ENCODE measurements at regions not wholly inside any gene's neighbourhood (a gene's known extent, or its start where the extent isn't known, plus 50 kb on each side); places are given as distances from the start of the nearest gene placed in this dataset.

GRCh38 chr4:33268776-33269175 is 2548.6 kb downstream of the PCDH7 start:
- intact Hi-C loops (cut with DNase I), result no loop called here
- H3K27ac ChIP-seq (ENCODE audit: low read depth in 2 of 2, low read length in 2 of 2), result no peak overlapping the region
- no peak for TF ChIP-seq CTCF (IDR thresholded peaks at IDR 0.05; ENCODE audit: borderline replicate concordance, extremely low read depth, insufficient read depth)
- no peak for DNase-seq
- no peaks in the 10 kb centered on the region for H3K9me3 ChIP-seq (ENCODE audit: control insufficient read depth in 2 of 3, insufficient read depth in 1 of 3, low read length in 3 of 3)
- H3K4me3 ChIP-seq (ENCODE audit: low read length in 3 of 3), result no peak overlapping the region
- H3K4me1 ChIP-seq (ENCODE audit: control insufficient read depth in 2 of 3, insufficient read depth in 2 of 3, low read depth in 1 of 3, low read length in 3 of 3), result no peaks in the 10 kb centered on the region
- no peak for FAIRE-seq
- H3K36me3 ChIP-seq (ENCODE audit: control insufficient read depth in 2 of 3, insufficient read depth in 3 of 3, low read length in 3 of 3), result no peaks in the 10 kb centered on the region
- no peak overlapping the region for H3K9ac ChIP-seq (ENCODE audit: low read length in 3 of 3)
- no peaks in the 10 kb centered on the region for H3K27me3 ChIP-seq (ENCODE audit: control insufficient read depth, insufficient read depth, low read length)

DNA sequence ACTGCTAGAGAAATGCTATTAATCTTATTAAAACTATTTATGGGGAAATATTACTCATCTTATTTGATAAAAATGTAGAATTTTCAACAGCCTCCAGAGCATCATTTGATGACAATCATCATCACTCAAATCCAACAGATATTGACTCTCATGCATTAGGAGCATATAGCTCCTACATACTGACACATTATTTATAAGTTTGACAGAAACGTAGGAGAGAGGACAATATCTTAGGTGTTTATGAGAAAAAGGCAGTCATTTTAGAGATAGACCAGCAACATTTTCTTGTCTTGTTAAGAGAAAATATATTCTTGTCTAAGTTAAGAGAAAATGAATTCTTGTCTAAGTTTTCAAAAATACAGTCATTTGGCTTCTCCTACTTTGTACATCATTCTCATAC is 2550.2 kb downstream of the PCDH7 start:
- Histone ChIP-seq H3K36me3 (ENCODE audit: control insufficient read depth in 2 of 3, insufficient read depth in 3 of 3, low read length in 3 of 3) (no peaks in the 10 kb centered on the region), H3K4me3 (ENCODE audit: low read length in 3 of 3) (no peak overlapping the region), H3K9me3 (ENCODE audit: control insufficient read depth in 2 of 3, insufficient read depth in 1 of 3, low read length in 3 of 3) (no peaks in the 10 kb centered on the region), H3K27ac (ENCODE audit: low read depth in 2 of 2, low read length in 2 of 2) (no peak overlapping the region), H3K9ac (ENCODE audit: low read length in 3 of 3) (no peak overlapping the region), H3K4me1 (ENCODE audit: control insufficient read depth in 2 of 3, insufficient read depth in 2 of 3, low read depth in 1 of 3, low read length in 3 of 3) (no peaks in the 10 kb centered on the region), H3K27me3 (ENCODE audit: control insufficient read depth, insufficient read depth, low read length) (no peaks in the 10 kb centered on the region)
- intact Hi-C loops (cut with DNase I), result no loop called here
- TF ChIP-seq CTCF (IDR thresholded peaks at IDR 0.05; ENCODE audit: borderline replicate concordance, extremely low read depth, insufficient read depth), result no peak
- DNase-seq (no peak), FAIRE-seq (no peak)

DNA sequence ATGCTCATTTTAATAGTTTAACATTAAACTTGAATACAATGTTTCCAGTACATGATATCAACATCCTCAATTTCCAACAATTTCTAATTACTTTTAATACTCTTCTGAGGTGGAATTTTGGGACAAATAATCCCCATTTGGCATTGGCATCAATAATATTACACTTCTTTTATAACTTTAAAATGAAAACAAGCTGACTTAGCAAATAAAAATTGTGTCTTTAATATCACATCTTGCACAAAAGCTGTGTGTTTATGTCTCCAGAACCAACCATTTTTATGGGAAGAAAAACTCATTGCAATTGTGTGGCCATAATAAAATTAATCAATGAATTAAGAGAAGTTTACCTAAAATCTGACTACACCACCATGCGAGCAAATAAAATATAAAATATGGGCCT is 2552.6 kb downstream of the PCDH7 start:
- DNase-seq, result no peak
- Histone ChIP-seq H3K9me3 (ENCODE audit: control insufficient read depth in 2 of 3, insufficient read depth in 1 of 3, low read length in 3 of 3) (no peaks in the 10 kb centered on the region), H3K36me3 (ENCODE audit: control insufficient read depth in 2 of 3, insufficient read depth in 3 of 3, low read length in 3 of 3) (no peaks in the 10 kb centered on the region), H3K4me1 (ENCODE audit: control insufficient read depth in 2 of 3, insufficient read depth in 2 of 3, low read depth in 1 of 3, low read length in 3 of 3) (no peaks in the 10 kb centered on the region), H3K9ac (ENCODE audit: low read length in 3 of 3) (no peak overlapping the region), H3K4me3 (ENCODE audit: low read length in 3 of 3) (no peak overlapping the region), H3K27me3 (ENCODE audit: control insufficient read depth, insufficient read depth, low read length) (no peaks in the 10 kb centered on the region), H3K27ac (ENCODE audit: low read depth in 2 of 2, low read length in 2 of 2) (no peak overlapping the region)
- FAIRE-seq, result no peak
- no peak for TF ChIP-seq CTCF (IDR thresholded peaks at IDR 0.05; ENCODE audit: borderline replicate concordance, extremely low read depth, insufficient read depth)
- intact Hi-C loops (cut with DNase I), result no loop called here

DNA sequence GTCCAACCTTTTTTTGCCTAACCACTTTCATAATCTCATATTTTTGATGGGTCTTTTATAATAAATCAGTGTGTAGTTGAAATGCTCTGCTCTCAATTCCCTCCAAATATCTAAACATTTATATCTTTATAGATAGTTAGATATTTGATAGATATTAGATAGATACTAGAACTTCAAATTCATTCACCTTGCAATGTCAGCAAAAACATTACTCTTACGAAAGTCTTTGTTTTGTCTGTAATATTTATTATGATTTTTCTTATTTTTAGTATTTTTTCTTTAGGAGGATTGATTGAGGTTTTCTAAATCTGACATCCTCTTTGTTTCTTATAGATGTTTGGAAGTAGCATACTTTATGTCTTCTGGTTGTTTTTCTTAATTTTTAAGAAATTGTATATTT is 2563.6 kb downstream of the PCDH7 start:
- H3K27ac ChIP-seq (ENCODE audit: low read depth in 2 of 2, low read length in 2 of 2), result no peak overlapping the region
- FAIRE-seq (no peak), DNase-seq (no peak)
- no peaks in the 10 kb centered on the region for H3K9me3 ChIP-seq (ENCODE audit: control insufficient read depth in 2 of 3, insufficient read depth in 1 of 3, low read length in 3 of 3)
- H3K4me3 ChIP-seq (ENCODE audit: low read length in 3 of 3), result no peak overlapping the region
- intact Hi-C loops (cut with DNase I), result no loop called here
- H3K27me3 ChIP-seq (ENCODE audit: control insufficient read depth, insufficient read depth, low read length), result no peaks in the 10 kb centered on the region
- TF ChIP-seq CTCF (IDR thresholded peaks at IDR 0.05; ENCODE audit: borderline replicate concordance, extremely low read depth, insufficient read depth), result no peak
- H3K36me3 ChIP-seq (ENCODE audit: control insufficient read depth in 2 of 3, insufficient read depth in 3 of 3, low read length in 3 of 3), result no peaks in the 10 kb centered on the region
- H3K9ac ChIP-seq (ENCODE audit: low read length in 3 of 3), result no peak overlapping the region
- H3K4me1 ChIP-seq (ENCODE audit: control insufficient read depth in 2 of 3, insufficient read depth in 2 of 3, low read depth in 1 of 3, low read length in 3 of 3), result no peaks in the 10 kb centered on the region

Measured in kidney (tissue), 13 donors.